HepG2 (cell line): ENCODE measurements at regions not wholly inside any gene's neighbourhood (a gene's known extent, or its start where the extent isn't known, plus 50 kb on each side); places are given as distances from the start of the nearest gene placed in this dataset.

Source experiments
- CREM ChIP-seq, 2 experiments: sonication (generic) in 1 of 2; formaldehyde crosslinking in 1 of 2; IDR thresholded peaks; 2 replicates each; pipeline versions ENCODE4 v1.4.0 to v1.6.1; 2016 to 2020; ENCODE audit warnings: antibody characterized with exemption in 1 of 2, mild to moderate bottlenecking in 1 of 2, missing genetic modification reagents in 1 of 2
- HNRNPH1 ChIP-seq: fragments of 200-400 bp; formaldehyde crosslinking; optimal IDR thresholded peaks from 2 replicates; pipeline ENCODE3; 2017; ENCODE audit warnings: mild to moderate bottlenecking, low read depth, low read length
- TF ChIP-seq, protein P1 (sequence below): sonication (generic); formaldehyde crosslinking; IDR thresholded peaks from 2 replicates; pipeline ENCODE4 v1.5.1; 2020; ENCODE audit warnings: mild to moderate bottlenecking, missing genetic modification reagents, moderate library complexity

DNA sequence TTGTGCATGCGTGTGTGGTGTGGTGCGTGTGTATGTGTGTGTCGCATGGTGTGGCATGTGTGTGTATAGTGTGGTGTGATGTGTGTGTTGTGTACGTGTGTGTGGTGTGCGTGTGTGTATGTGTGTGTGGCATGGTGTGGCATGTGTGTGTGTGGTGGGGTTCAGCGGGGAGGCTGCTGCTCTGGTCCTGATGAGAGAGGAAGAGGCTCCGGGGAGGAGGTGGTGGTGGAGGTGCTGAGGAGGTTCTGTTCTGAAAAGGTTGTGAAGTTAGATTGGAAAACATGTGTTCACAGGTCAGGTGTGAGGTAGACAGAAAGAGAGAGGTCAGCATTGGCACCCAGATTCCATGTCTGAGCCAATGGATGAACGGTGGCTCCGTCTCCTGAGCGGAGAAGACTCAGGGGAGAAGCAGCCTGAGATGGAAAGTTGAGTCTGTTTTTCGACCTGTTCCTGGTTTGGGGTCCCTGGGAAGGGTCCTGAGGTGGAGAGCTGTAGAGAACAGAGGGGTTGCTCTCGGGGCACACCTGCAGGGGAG, 67.2 kb upstream of the HDAC4 start:
- no peak for TF ChIP-seq HNRNPH1
- TF ChIP-seq, protein P1, sequence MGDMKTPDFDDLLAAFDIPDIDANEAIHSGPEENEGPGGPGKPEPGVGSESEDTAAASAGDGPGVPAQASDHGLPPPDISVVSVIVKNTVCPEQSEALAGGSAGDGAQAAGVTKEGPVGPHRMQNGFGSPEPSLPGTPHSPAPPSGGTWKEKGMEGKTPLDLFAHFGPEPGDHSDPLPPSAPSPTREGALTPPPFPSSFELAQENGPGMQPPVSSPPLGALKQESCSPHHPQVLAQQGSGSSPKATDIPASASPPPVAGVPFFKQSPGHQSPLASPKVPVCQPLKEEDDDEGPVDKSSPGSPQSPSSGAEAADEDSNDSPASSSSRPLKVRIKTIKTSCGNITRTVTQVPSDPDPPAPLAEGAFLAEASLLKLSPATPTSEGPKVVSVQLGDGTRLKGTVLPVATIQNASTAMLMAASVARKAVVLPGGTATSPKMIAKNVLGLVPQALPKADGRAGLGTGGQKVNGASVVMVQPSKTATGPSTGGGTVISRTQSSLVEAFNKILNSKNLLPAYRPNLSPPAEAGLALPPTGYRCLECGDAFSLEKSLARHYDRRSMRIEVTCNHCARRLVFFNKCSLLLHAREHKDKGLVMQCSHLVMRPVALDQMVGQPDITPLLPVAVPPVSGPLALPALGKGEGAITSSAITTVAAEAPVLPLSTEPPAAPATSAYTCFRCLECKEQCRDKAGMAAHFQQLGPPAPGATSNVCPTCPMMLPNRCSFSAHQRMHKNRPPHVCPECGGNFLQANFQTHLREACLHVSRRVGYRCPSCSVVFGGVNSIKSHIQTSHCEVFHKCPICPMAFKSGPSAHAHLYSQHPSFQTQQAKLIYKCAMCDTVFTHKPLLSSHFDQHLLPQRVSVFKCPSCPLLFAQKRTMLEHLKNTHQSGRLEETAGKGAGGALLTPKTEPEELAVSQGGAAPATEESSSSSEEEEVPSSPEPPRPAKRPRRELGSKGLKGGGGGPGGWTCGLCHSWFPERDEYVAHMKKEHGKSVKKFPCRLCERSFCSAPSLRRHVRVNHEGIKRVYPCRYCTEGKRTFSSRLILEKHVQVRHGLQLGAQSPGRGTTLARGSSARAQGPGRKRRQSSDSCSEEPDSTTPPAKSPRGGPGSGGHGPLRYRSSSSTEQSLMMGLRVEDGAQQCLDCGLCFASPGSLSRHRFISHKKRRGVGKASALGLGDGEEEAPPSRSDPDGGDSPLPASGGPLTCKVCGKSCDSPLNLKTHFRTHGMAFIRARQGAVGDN (CRISPR knock-in tag) = no peak
- TF ChIP-seq CREM (IDR thresholded peaks at IDR 0.05) = no peak
- TF ChIP-seq CREM (CRISPR knock-in tag; IDR thresholded peaks at IDR 0.05) = no peak
